ENCODE measurements at regions not wholly inside any gene's neighbourhood (a gene's known extent, or its start where the extent isn't known, plus 50 kb on each side); places are given as distances from the start of the nearest gene placed in this dataset.

GRCh38 chr15:31251165-31251564 lies 75.5 kb upstream of the KLF13 start:
- dilution Hi-C loops (cut with MboI; ENCODE audit: extremely low pct_ligation_motif_present, low sequenced_read_pairs), result no loop called here
- POLR2A ChIA-PET, result no interaction called here
- no TSS peak for BruUV-seq (replicated peaks)
- H3K4me1 ChIP-seq (ENCODE audit: control insufficient read depth, extremely low read depth, insufficient read depth, low read length), result no peaks in the 10 kb centered on the region
- H3K36me3 ChIP-seq (ENCODE audit: control insufficient read depth in 2 of 2, extremely low read depth in 1 of 2, insufficient read depth in 2 of 2, low read length in 2 of 2), result no peaks in the 10 kb centered on the region
- no peaks in the 10 kb centered on the region for H3K79me2 ChIP-seq (ENCODE audit: control insufficient read depth, insufficient read depth, low read length)
- DNase-seq (ENCODE audit: low read depth, low spot score), result no peak
- no peaks in the 10 kb centered on the region for H3K27me3 ChIP-seq (ENCODE audit: control insufficient read depth in 2 of 2, insufficient read depth in 2 of 2, low read length in 2 of 2)
- no peaks in the 10 kb centered on the region for H3K9me1 ChIP-seq (replicated peaks; ENCODE audit: control insufficient read depth, extremely low read depth, insufficient read depth, low read length)
- intact Hi-C loops (cut with micrococcal nuclease), result no loop called here
- H4K20me1 ChIP-seq (replicated peaks; ENCODE audit: control insufficient read depth, extremely low read depth, insufficient read depth, low read length), result no peaks in the 10 kb centered on the region
- H3K9me3 ChIP-seq (replicated peaks; ENCODE audit: control insufficient read depth, insufficient read depth, low read length), result no peaks in the 10 kb centered on the region
- no peak overlapping the region for H2AFZ ChIP-seq (ENCODE audit: low read depth, low read length)
- H3K27ac ChIP-seq (ENCODE audit: insufficient read depth, low read depth, low read length), result no peak overlapping the region
- CTCF ChIA-PET, result interaction anchor here (2.1 kb wide), 1 partner anchor 11 kb away, joined by 6 read pairs; no protein-coding TSS in a partner anchor
- FAIRE-seq, result no peak
- no peak overlapping the region for H3K4me2 ChIP-seq (ENCODE audit: insufficient read depth, low read length)
- TF ChIP-seq MAX (IDR thresholded peaks at IDR 0.05; ENCODE audit: insufficient read depth, insufficient read length) (no peak), JUN (IDR thresholded peaks at IDR 0.05; ENCODE audit: borderline replicate concordance, insufficient read depth, insufficient read length, low read depth) (no peak), EZH2 (IDR thresholded peaks at IDR 0.05; ENCODE audit: borderline replicate concordance, low read depth, low read length, severe bottlenecking) (no peak), GATA2 (IDR thresholded peaks at IDR 0.05; ENCODE audit: insufficient read depth, insufficient read length, low read depth, low read length) (no peak), MYC (IDR thresholded peaks at IDR 0.05; ENCODE audit: low read depth, low read length) (no peak), POLR2AphosphoS5 (IDR thresholded peaks at IDR 0.05; ENCODE audit: insufficient read depth, low read depth, low read length) (no peak), FOS (IDR thresholded peaks at IDR 0.05; ENCODE audit: borderline replicate concordance, insufficient read depth, low read length) (no peak), CTCF (IDR thresholded peaks at IDR 0.05; ENCODE audit: extremely low read depth in 1 of 2, insufficient read depth in 1 of 2, low read depth in 1 of 2, low read length in 2 of 2) (no peak), POLR2A (IDR thresholded peaks at IDR 0.05; ENCODE audit: low read depth, low read length) (no peak)
- no peak overlapping the region for H3K9ac ChIP-seq (replicated peaks; ENCODE audit: extremely low read depth, insufficient read depth, low read length)
- no peak overlapping the region for H3K4me3 ChIP-seq (replicated peaks in 1 of 3; ENCODE audit: insufficient read depth in 1 of 3, low read depth in 1 of 3, low read length in 3 of 3)
